NCI-H2081 treated with DMSO at 0.1 percent for 48 hours (cell line): ENCODE measurements at regions not wholly inside any gene's neighbourhood (a gene's known extent, or its start where the extent isn't known, plus 50 kb on each side); places are given as distances from the start of the nearest gene placed in this dataset.

Source experiments
- DNase-seq: peaks from one replicate; lab custom pipeline; 2025; lab: John Stamatoyannopoulos, UW

DNA sequence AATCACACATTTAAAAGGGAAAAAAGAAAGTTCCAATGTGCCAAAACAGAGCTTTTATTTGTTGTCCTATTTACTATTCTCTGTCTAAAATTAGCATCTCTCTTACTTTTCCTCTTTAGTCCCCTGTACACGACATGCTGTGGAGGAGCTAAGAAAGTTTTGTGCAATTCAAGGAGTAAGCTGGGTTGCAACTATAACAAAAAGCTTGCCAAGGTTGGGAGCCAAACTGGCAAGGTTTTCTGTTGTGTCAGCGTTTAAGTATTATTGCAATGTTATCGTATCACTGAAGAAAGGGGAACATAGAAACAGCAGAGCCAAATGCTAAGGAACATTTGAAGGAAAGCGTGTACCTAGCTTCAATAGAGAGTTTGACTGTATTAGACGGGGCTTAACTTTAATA lies 680.8 kb downstream of the CETN3 start:
- no peak for DNase-seq

- DNase-seq = no peak
These were observed 681.4 kb downstream of the CETN3 start for GRCh38 chr5:89728134-89728533.

- DNase-seq = no peak
These were observed 685.0 kb downstream of the CETN3 start for GRCh38 chr5:89724379-89725095.

GRCh38 chr5:89723907-89724306 lies 685.6 kb downstream of the CETN3 start:
- DNase-seq = no peak

GRCh38 chr5:89722538-89722937 lies 687.0 kb downstream of the CETN3 start:
- no peak for DNase-seq

- DNase-seq = no peak
These were observed 687.6 kb downstream of the CETN3 start for GRCh38 chr5:89721931-89722330.

DNA sequence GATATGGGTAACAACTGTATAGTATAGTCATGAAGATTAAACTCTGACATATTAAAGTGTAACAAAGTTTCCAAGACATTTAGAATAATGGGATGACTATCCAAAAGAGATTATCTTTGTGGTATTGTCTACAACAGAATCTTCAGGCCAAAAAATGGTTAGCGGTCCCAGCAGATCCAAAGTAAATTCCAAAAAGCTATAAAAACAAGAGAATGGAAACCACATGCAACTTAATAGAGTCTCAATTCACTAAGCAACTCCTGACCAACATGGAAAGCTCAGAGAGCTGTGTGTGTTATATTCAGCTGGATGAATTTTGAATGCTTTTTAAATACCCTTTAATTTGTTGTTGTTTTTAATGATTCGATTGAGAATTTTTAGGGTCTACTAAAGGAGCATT lies 688.2 kb downstream of the CETN3 start:
- no peak for DNase-seq

- no peak for DNase-seq
These were observed 697.3 kb downstream of the CETN3 start for GRCh38 chr5:89712134-89712700.

- no peak for DNase-seq
These were observed 698.0 kb downstream of the CETN3 start for GRCh38 chr5:89711526-89711925.

GRCh38 chr5:89710006-89710405 lies 699.5 kb downstream of the CETN3 start:
- DNase-seq = no peak

GRCh38 chr5:89707891-89708290 lies 701.7 kb downstream of the CETN3 start:
- DNase-seq = no peak

DNA sequence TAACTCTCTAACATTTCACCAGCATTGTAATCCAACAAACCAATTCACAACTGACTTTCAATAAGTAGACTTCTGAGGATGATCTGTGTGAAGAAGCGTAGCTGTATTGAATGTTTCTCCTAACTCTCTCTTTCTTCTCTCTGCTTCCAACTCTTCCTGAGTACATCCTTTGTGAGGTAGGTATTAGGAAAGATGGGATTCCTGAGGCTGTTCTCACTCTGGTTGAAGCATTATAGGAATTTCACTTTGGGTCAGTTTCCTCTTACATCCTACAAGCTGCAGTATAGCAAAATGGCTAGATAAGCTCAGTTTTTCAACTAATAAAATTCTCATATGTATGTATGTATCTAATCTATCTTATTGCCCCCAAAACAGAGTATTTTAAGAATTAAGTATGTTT lies 702.8 kb downstream of the CETN3 start:
- DNase-seq = no peak

GRCh38 chr5:89703817-89704216 lies 705.7 kb downstream of the CETN3 start:
- no peak for DNase-seq

- no peak for DNase-seq
These were observed 711.5 kb downstream of the CETN3 start for GRCh38 chr5:89698028-89698427.

- no peak for DNase-seq
These were observed 712.0 kb downstream of the CETN3 start for GRCh38 chr5:89697581-89697980.

DNA sequence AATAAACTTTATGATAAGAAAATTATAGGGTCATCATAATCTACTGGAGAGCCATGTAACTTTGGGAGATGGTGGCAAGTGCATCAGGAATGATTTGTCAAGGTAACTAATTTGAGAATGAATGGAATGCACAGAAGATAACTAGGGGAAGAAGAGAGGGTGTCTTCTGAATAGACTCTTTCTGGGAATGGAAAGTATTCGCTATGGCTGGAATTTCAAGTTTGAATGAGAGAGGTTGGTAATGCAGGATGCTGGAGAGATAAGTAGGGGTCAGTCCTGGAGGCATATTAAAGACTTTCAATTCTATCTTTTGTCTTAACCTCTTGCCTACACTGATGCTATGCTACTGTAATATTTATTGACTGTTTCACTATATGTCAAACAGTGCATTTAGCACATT lies 714.2 kb downstream of the CETN3 start:
- no peak for DNase-seq

DNA sequence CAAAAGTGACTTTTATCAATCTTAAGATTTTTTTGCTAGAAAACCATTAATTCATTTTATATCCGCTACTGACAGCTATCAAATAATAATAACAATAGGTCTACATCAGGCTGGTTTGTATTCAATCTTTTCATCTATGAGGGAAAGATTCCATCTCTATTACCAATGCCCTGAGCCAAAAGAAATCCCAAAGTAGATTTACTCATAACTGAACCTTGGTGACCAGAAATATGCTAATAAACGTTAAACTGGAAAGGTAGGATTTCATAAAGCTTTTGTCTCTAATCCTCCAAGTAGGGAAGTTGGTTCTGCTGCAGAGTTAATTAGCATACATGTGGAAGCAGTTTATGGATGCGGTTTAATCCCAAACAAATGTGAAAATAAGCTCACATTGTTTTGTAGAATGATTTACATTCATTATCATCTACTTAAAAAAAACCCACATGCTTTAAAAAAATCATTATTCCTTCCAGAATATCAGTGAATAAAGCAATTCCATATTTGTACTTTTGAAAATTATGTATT lies 715.5 kb downstream of the CETN3 start:
- no peak for DNase-seq

GRCh38 chr5:89690331-89690730 lies 719.2 kb downstream of the CETN3 start:
- no peak for DNase-seq

GRCh38 chr5:89686081-89686765 lies 723.3 kb downstream of the CETN3 start:
- no peak for DNase-seq

DNA sequence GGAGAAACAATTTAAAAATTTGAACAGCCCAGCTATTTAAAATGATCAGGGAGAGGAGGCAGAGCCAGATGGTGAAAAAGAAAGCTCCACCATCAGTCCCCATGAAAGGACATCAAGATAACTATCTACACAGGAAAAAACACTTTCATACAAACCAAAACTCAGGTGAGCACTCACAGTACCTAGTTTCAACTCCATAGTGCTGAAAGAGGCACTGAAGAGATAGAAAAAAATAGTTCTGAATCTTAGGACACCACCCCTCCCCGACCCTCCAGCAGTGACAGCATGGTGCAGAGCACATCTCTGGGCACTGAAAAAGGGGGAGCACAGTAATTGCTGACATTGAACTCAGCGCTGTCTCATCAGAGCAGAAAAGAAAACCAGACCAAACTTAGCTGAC lies 732.9 kb downstream of the CETN3 start:
- no peak for DNase-seq

- DNase-seq = no peak
These were observed 736.5 kb downstream of the CETN3 start for GRCh38 chr5:89673019-89673418.

- no peak for DNase-seq
These were observed 740.7 kb downstream of the CETN3 start for GRCh38 chr5:89668821-89669220.

- no peak for DNase-seq
These were observed 747.1 kb downstream of the CETN3 start for GRCh38 chr5:89662499-89662898.
